ENCODE measurements at regions not wholly inside any gene's neighbourhood (a gene's known extent, or its start where the extent isn't known, plus 50 kb on each side); places are given as distances from the start of the nearest gene placed in this dataset.

DNA sequence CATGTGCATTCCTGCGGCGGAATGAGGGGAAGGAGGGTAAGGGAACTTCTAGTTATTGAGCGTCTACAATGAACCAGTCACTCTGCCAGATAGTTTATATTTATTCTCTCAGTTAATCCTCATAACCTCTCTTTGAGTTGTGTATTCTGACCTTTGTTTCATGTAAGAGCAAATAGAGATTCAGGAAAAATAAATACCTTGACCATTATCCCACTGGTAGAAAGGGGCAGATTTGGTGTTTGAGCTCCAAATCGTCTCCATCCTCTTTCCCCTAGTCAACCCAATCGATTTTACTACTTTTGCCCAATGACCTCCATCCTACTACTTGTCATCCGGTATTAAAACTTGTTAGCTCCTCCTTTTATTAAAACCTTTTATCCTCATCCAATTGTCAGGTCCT, 157.1 kb upstream of the SESN3 start:
- TF ChIP-seq POLR2A (IDR thresholded peaks at IDR 0.05) (no peak), POLR2AphosphoS5 (IDR thresholded peaks at IDR 0.05) (no peak)

Data from transverse colon (tissue), 3 donors.